ENCODE measurements at regions not wholly inside any gene's neighbourhood (a gene's known extent, or its start where the extent isn't known, plus 50 kb on each side); places are given as distances from the start of the nearest gene placed in this dataset.

DNA sequence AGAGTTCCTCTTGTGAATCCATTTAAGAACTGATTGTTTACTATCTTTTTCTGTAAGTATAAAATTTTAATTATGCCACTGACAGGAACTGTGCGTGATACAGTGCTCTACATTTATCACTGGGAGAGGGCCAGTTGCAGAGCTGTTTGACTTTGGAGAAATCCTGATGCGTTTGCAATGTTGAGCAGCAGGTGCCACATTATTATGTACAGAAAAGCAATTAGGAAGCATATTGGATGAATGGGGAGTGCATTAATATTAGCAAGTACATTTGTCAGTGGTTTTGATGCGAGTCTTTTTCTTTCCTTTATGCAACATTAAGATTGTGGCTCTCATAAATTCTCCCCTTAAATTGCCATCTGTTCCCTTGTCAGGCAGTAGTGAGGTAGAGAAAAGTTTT is 302.3 kb upstream of the FANCL start:
- DNase-seq (ENCODE audit: low read depth): no peak

DNA sequence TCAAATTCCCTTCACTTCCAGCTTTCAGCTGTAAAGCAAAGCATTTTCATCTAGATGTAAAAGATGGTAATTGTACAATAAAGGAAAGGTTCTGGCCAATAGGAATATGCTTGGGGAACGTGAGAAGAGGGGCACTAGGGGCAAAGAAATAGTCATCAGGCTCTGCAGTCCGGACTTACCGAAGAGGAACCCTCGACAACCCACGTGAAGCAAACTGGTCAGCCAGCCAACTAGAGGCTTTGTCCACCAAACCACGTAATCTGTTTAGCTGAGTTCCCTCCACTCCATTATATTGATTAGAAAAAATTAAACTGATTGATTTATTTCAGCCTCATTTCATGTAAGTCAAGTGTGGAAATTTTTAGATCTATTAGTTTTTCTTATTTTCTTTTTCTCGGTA is 300.4 kb upstream of the FANCL start:
- DNase-seq (ENCODE audit: low read depth): no peak

DNA sequence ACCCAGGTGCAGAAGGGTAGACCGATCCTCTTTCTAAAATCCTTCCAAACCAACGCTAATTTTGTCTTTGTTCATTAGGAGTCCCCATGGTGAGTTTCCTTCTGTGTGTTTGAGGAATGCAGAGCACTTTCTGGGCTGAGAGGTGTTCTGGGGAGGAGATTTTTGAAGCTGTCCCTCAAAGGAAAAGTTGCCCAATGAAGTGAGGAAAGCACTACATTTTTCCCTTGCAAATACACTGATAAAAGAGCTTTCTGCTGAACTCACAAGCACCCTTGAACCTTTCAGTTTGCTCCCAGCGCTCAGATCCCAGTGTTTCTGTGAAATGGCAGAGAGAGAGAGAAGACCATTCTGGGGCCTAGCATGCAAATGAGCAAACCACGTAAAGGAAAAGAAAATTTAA is 299.6 kb upstream of the FANCL start:
- DNase-seq (ENCODE audit: low read depth): no peak

DNA sequence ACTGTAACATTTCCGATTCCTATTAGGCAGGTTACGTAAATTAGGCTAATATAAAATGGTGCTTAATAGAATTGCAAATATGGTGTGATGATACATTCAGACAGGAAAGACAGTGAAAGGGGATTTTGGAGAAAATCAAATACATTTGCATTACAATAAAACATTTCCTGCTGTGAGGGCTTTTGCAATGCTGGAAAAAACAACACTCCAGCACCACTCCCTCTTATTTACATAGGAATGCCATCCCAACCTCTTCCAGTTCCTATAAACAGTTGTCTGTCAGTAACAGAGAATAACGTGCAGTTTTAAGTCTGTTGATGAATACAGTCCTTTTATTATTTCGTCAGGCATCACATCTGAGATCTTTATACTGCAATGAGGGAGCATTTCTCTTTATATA is 298.8 kb upstream of the FANCL start:
- no peak for DNase-seq (ENCODE audit: low read depth)

DNA sequence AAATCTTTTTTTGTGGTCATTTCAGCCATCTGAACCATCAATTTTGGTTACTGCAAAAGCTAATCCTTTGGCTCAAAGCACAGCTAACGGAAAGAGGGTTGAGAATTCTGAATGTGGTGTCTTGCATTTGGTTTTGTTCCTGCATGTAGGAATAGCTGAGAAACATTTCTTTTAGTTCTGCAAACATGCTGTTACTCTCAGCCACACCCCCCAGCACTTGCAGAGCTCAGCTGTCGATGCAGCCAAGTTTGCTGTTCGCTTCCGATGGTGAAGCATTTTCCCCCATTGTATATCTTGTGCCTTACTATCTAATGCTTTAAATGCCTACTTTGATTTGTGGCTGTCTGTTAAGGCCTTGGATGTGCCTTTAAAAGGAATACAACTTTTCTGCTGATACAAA is 294.9 kb upstream of the FANCL start:
- no peak for DNase-seq (ENCODE audit: low read depth)

DNA sequence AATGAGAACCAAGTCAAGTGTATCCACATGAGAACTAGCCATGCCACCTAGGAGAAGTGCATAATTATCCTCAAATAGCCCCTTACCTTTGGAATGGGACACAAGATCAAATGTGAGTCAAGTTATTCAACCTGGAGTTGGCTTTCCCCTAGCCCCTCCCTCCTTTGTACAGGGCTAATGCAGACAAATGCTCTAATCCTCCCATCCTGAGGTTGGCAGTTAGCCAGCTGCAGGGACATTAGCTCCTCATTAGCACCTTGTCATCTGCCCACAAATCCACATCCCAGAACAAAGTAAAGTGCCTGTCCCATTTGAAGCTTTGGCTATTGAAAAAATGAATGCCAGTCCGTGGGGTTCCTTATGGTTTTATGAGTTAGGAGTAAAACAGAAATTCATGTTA is 294.1 kb upstream of the FANCL start:
- DNase-seq (ENCODE audit: low read depth): no peak

DNA sequence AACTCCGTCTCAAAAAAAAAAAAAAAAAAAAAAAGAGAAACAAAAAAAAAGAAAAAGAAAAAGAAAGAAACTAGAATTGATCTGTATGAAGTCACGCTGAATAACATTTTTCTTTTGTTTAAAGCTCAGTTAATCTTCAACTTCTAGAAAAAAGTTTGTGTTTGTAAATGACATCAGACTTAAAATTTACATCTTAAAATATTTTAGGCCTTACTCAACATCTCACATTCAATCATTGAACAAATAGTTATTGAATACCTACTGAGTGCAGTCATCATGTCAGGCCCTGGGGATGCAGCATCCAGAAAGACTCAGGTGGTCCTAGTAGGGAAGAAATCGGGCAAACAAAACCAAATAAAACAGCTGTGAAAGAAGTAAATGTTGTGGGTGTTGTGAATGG is 292.3 kb upstream of the FANCL start:
- DNase-seq (ENCODE audit: low read depth): no peak

DNA sequence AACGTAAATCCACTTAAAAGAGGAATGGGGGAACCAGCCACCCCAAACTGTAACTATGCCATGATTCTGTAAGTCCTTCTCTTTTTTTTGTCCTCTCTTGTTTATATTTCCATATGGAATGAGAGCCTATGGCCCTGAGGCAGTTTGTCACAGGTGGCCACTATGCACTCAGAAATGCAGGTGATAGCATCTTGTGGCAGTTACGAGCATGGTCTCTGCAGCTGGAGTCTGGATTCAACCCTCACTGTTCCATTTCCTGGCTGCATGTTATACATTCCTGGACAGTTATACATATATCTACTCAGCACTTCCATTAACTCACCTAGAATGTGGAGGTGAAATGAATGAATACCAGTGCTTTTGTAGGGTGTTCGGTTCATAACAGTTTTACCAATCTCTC is 291.5 kb upstream of the FANCL start:
- DNase-seq (ENCODE audit: low read depth): no peak

DNA sequence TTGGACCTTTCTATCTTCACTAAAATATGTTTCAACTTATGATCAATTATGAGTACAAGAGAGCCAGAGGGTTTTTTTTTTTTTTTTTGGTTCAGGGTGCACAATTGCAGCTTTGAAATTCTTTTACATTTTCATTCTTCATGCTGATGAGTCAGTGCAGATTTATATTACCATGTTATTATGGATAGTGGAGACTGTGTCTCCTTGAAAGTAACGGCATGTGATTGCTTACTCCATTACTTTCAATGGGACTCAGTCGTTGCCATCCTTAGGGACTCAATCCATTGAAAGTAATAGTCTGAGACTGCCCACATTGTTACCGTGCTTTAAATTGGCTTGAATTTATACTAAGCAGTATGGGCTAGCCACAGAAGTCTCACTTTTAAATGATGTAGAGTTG is 286.5 kb upstream of the FANCL start:
- DNase-seq (ENCODE audit: low read depth): no peak

DNA sequence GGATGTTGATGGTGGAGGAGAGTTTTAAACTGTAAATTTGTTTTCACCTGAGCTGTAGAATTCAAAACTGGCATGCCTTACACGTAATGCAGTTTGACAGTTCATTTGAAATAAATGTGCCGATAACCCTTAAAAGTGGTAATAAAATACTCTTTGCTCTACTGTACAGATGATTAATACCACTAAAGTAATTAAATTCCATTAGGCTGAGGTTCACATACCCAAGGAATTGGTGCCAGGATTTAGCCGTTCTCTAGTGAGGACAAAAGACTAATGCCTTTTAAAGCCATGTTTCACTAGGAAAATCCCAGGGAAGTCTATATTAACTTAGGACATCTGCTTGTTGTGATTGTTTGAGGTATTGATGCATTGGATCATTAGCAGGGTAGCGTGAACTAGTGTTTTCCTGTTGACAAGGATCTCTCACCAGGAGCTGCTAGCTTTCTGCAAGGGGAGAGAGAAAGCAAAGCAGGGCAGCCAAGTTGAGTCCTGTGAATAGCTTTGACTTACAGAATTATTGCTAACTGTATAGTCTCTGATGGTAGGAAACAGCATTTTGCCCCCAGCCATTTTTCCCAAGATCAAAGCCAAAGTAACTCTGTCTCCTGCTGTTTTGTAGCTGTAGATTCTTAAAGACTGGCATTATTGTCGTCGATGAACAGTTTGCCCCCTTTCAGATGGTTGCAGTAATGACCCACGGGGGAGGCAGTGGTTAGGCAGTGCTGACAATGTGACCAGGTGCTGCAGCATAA is 280.9 kb upstream of the FANCL start:
- DNase-seq (ENCODE audit: low read depth): no peak

DNA sequence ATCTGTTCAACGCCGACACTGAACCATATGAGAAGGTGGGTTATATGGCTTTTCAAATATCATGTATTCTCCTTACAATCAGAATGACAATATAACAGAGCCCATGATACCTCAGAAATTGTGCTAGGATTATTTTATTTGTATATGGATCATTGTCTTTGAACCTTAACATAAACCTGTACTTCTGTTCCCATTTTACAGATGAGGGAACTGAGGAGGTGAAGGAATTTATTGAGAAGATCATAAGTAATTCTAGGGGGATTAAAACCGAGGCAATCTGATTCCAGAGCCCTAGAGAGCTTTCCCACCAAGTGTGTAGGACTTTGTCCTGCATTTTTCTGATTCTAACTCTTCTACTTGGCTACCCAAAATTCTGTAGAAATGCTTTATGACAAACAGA is 279.8 kb upstream of the FANCL start:
- no peak for DNase-seq (ENCODE audit: low read depth)

DNA sequence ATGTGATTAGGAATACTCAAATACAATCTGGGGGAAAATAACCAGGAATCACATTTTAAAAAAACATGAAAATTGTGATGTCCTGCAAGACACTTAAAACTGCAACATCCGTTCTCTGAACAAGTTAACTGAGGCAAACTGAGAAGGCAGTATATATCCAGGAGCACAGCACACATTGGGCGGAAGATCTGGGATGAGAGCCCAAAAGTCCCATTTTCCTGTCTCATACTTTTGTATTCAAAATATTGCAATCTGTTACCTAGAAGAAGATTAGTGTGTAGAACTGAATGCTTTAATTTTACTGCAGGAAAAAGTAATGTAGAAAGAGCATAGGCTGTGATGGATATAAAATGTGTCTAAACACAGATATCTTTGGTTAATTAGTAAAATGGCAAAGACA is 276.8 kb upstream of the FANCL start:
- no peak for DNase-seq (ENCODE audit: low read depth)

DNA sequence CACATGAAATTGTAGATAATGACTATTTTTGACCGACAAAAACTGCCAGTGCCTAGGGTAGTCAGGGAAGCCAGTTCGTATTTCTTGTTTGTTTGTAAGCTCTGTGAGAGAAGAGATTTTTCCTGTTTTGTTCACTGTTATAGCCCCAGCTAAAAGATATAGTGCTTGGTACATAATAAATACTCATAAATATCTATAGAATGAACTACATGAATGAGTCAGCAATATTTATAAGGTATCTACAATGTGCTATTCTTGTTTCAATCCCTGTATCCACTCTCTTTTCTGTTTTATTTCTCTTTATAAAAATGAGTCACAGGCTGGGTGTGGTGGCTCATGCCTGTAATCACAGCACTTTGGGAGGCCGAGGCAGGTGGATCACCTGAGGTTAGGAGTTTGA is 275.6 kb upstream of the FANCL start:
- no peak for DNase-seq (ENCODE audit: low read depth)

DNA sequence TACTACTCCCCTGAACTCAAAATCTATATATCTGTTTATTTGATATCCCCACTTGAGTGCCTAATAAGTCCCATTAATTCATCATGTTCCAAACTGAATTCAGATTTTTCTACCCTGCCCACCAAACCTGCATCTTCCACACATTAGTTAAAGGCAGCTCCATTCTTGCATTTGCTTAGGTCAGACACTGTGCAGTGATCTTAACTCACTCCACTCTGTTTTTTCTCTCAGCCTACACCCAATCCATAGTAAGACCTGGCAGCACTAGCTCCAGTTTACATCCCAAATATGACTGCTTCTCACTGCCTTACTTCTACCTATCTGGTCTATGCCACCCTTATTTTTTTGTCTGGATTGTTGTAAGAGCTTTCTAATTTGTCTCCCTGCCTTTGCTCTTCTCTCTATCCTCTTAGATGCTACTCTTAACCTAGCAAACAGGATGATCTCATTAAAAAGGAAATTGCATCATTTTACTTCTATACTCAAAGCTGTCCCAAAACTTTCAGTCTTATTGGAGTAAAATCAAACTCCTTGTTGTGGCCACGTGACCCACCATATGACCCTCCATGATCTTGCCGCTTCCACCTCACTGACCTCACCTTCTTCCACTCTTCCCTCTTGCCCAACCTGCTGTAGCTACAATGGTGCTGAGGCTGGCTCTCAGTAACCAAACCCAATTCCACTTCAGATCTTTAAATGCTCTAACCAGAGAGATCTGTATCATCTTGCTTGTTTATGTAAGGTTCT is 274.9 kb upstream of the FANCL start:
- no peak for DNase-seq (ENCODE audit: low read depth)

DNA sequence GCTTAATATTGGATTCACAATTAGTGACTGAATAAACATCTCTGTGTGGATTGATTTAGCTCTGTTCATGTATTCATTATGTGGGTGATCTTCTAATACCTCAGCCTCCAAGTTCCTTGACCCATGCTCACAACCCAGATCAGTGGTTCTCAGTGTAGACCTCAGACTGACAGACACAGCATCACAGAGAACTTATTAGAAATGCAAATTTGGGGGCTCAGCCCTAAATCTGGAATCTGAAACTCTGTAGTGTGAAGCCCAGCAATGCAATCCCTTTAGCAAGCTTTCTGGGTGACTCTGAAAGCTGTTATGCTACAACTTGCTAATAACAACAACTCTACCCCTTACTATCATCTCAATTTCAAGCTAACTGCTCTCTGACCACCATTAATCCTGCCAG is 273.1 kb upstream of the FANCL start:
- DNase-seq (ENCODE audit: low read depth): no peak

DNA sequence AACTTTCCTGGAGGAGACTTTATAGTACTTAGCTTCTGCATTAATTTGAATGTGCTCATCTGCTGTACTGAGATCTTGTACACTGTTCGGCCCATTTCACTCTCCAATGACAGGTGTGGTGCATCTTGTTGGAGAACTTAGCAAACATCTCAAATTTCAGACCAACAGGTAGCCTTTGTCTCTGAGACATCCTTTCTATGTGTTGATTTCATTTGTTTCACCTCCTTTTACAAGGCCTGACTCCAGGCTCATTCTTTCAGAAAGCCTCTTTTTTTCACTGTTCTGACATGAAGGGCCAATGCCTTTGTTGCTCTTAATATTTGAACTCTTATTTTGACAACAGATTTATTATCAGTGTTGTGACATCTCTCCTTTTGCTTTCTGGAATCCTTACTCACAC is 271.8 kb upstream of the FANCL start:
- no peak for DNase-seq (ENCODE audit: low read depth)

DNA sequence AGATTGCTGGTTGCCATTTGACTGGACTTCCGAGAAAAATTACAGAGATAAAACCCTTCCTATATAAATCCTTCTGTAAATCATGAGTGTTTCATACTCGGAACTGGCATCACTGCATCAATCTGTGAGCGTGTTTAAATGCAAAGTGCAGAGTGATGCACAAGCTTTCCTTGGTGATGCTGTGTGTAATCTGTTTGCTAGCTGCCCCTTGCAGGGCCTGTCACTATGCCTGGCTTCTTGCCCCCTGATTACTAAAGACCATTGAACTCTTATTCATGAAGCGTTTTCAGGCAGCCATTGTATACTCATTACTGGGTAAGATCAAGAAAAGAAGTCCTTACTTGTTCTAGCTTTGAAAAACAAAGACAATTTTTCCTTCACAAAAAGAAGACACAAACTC is 266.9 kb upstream of the FANCL start:
- no peak for DNase-seq (ENCODE audit: low read depth)

DNA sequence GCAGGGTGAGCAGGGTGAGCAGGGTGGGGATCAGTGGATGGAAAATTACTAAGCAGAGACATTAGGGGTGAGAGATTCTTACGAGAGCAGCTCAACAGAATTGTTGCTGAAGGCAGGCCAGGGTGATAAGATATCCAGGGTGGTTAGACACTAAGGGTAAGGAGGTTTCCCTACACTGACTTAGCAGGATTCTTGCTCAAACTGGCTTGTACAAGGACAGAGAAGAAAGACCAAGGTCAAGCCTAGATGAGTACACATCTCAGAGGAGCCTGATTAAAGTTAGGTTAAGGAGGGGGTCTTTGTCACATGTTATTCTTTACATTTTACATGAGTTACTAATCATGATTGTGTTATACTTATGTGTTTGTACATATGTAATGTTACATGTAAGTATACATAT is 262.8 kb upstream of the FANCL start:
- no peak for DNase-seq (ENCODE audit: low read depth)

DNA sequence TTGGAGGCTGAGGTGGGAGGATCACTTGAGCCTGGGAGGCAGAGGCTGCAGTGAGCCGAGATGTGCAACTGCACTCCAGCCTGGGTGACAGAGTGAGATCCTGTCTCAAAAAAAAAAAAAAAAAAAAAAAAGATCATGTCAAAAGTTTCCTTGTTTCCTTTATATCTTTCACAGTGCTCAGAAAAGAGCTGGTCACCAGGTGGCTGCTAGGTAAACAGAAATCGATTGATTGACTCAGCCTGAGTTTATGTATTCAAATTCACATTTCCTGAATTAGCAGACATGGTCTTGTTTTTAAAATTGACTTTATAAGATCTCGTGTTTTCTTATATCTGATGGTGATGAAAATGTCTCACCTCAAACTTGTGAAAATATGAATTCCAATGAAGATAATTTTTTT is 261.8 kb upstream of the FANCL start:
- DNase-seq (ENCODE audit: low read depth): no peak

DNA sequence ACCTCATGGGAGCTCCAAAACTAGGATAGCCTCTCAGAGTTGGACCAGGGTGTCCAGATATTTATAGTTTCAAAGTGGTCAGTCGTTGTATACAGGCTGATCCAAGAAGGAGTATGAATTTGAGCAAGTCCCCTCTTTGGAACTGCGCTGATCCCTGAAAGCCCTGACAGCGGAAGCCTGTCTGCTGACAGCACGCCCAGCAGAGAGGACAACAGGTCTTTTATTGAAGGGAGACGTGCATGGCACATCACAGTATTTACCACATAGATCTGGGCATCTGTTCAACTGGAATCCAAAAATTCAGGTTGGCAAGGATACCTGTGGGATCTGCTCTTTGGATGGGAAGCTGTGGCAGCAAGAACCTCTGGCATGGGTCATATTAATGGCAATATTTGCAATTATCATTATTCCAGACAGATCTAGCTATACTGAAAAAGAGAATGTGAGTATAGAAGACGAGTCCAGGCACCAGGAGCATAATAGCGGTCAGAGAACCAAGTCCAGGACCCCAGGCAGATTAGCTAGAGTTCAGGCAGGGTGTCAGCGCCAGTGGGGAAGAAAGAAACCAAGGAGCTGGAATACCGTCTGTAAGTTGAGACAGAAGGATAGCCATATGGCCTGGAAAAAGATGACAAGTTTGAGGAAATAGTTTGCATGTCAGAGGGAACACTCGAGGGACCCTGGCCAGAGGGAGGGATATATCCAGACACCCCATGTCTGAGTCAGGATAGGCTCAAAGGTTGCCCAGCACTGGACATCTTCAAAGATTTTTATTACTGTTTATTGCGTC is 260.4 kb upstream of the FANCL start:
- DNase-seq (ENCODE audit: low read depth): no peak

DNA sequence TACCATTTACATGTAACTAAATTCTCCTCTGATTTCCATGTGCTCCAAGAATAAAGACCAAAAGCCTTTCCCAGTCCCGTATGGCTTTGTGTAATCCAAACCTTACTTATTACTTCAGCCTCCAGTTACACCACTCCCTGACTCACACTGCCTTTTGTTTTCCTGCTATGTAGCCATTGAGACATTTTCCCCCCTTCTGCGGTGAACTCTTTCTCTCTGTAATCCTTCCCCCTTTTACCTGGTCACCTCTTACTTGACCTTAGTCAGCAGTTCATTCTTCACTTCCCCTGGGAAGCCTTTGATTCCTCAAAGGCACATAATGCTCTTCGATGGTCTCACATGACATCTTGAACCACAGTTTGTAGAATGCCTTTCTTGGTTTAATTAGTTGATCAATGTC is 256.0 kb upstream of the FANCL start:
- no peak for DNase-seq (ENCODE audit: low read depth)

DNA sequence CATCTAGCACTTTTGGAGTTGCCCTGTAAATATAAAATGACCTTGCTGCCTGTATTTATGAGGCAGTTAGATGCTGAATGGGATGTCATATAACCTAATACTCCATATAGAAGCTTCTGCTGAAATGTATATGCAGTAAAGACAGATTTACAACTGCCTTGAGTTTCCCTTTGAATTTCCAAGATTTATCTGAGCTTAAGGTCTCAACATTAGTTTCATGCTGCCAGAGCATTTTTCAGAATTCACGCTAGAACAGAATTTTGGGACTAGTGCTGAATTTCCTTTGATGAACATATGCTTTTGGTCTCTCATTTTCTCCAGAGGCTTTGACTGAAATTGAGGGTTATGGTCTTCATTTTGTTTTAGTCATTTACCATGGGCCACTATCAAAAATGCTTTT is 254.7 kb upstream of the FANCL start:
- no peak for DNase-seq (ENCODE audit: low read depth)

DNA sequence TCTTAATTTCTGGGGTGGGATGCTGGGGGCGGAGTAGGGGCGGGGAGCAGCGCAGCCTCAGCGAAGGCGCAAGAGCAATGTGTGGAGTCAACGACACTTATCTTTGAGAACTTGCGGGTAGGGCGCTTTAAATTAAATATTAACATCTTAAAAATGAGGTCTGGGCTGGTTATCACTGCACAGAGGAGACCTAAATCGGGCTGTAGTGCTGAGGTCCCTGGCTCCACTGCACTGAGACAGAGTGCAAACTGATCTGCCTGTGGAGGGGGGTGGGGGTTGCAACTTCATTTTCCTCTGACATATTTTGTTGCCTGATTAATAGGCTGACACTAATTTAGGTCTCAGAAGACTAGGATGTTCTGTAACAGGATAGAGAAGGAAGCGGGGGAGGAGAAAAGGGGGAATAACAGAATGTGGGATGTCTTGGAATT is 253.0 kb upstream of the FANCL start:
- no peak for DNase-seq (ENCODE audit: low read depth)

Data from GM04504 (cell line).